Omental fat pad (tissue), 3 donors: ENCODE measurements at regions not wholly inside any gene's neighbourhood (a gene's known extent, or its start where the extent isn't known, plus 50 kb on each side); places are given as distances from the start of the nearest gene placed in this dataset.
"Not testable (repeated sequence)": the region's sequence is repeated elsewhere in the genome, so short reads cannot be mapped to it uniquely, and the experiment has no call there.

Source experiments
- ATAC-seq: fragments of 150-250 bp; one replicate; pipeline ENCODE4 v1.9.1; 2016; ENCODE audit warnings: mild to moderate bottlenecking, moderate library complexity; ENCODE audit not compliant: low FRiP score
- DNase-seq: peaks from one replicate; pipeline ENCODE4 v3.0.0-alpha.2; 2019; ENCODE audit warnings: low spot score
- TF ChIP-seq, protein P1 (sequence below), 3 donors: fragments of 450-650 bp; IDR thresholded peaks; one replicate each; pipeline ENCODE4 v1.5.1; 2016 to 2017; ENCODE audit warnings: antibody characterized with exemption in 3 of 3, mild to moderate bottlenecking in 3 of 3, moderate library complexity in 2 of 3

DNA sequence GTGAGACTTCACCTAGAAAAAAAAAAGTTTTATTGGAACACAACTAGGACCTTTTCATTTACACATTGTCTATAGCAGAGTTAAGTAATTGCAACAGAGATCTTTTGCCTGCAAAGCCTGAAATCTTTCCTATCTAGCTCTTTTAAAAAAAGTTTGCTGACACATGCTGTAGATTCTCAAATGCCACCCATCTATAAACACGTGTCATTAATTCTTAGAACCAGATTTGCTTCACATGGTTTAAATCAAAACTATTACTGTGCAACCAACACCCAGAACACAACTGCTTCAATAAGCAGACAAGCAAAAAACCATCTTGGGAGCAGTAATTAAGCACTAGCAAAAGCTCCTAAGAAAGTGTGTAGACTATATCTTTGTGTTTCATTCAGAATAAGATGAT lies 55.0 kb downstream of the OXSM start:
- no peak for ATAC-seq
- TF ChIP-seq, protein P1, sequence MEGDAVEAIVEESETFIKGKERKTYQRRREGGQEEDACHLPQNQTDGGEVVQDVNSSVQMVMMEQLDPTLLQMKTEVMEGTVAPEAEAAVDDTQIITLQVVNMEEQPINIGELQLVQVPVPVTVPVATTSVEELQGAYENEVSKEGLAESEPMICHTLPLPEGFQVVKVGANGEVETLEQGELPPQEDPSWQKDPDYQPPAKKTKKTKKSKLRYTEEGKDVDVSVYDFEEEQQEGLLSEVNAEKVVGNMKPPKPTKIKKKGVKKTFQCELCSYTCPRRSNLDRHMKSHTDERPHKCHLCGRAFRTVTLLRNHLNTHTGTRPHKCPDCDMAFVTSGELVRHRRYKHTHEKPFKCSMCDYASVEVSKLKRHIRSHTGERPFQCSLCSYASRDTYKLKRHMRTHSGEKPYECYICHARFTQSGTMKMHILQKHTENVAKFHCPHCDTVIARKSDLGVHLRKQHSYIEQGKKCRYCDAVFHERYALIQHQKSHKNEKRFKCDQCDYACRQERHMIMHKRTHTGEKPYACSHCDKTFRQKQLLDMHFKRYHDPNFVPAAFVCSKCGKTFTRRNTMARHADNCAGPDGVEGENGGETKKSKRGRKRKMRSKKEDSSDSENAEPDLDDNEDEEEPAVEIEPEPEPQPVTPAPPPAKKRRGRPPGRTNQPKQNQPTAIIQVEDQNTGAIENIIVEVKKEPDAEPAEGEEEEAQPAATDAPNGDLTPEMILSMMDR (IDR thresholded peaks at IDR 0.05): no peak

DNA sequence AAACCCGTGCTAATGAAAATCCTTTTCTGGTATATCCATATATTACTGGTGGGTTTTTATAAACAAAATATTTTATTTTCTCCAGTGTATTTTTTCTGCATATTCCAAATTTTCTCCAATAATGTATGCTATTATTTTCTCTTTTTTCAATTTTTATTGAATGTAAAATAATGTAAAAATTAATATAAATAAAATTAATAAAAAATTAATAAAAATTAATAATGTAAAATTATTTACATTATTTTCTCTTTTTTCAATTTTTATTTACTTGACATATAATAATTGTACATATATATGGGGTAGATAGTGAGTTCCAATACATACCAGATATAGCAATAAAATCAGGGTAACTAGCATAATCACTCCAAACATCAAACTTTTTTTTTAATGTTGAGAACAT lies 56.4 kb downstream of the OXSM start:
- TF ChIP-seq, protein P1 (IDR thresholded peaks at IDR 0.05): no peak
- no peak for ATAC-seq
- no peak for DNase-seq

More for the DNA sequence above, 55.0 kb downstream of the OXSM start:
- no peak for DNase-seq

DNA sequence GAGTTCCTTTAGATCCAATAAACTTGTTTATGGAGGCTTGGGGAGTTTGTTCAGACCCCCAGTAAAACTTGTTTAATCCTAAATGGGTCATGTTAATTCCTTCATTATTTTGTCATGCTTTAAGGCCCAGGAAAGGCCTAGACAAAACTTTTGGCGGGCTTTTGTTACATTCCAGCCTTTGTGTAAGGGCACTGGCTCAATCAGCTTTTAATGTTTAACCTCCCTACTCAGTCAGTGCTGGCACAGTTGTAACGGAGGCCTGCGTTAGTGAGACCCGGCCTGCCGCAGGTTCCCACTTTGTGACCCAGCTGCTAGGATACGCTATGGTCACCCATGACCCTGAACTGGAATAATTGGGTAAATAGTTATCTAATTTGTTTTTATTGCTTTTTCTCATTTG lies 59.2 kb downstream of the OXSM start:
- DNase-seq: no peak
- ATAC-seq: no peak
- TF ChIP-seq, protein P1 (IDR thresholded peaks at IDR 0.05): no peak

DNA sequence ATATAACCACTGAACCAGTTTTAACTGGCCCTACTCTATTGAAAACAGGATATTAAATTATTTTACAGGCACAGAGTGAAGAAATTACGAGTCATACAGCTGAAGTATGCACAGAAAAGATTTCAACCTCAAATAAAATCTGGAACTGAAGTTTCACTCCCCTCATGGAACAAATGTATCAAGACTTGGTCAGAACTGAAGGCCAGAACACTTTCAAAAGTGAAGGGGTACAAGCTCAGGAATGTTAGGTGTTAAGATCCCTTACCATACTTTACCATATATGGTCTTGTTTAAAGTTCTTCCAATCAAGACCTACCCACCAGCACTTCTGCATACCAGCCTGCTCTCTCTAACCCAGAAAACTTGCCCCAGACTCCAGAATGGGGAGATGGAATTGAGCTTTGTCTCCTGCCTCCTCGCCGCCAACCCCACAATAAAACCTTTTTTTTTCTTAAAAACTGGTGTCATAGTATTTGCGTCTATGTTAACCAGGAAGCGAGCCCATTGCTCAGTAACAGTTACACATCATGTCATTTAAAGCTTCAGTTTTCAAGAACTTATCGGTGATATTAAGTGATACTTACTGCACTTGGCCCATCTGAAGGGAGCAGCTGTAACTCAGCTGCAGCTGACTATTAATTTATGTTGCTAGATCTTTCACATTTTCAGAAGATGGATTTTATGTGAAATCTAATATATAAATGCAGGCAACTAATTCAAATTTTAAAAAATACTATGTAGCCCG lies 59.9 kb downstream of the OXSM start:
- DNase-seq: no peak
- TF ChIP-seq, protein P1 (IDR thresholded peaks at IDR 0.05): no peak
- no peak for ATAC-seq

DNA sequence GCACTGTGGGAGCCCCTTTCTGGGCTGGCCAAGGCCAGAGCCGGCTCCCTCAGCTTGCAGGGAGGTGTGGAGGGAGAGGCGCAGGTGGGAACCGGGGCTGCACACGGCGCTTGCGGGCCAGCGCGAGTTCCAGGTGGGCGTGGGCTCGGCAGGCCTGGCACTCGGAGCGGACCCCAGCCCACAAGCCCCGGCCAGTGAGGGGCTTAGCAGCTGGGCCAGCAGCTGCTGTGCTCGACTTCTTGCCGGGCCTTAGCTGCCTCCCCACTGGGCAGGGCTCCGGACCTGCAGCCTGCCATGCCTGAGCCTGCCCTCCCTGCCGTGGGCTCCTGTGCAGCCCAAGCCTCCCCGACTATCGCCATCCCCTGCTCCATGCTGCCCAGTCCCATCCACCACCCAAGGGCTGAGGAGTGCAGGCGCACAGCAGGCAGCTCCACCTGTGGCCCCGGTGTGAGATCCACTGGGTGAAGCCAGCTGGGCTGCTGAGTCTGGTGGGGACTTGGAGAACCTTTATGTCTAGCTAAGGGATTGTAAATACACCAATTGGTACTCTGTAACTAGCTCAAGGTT lies 61.9 kb downstream of the OXSM start:
- ATAC-seq, DNase-seq: not testable (repeated sequence)

DNA sequence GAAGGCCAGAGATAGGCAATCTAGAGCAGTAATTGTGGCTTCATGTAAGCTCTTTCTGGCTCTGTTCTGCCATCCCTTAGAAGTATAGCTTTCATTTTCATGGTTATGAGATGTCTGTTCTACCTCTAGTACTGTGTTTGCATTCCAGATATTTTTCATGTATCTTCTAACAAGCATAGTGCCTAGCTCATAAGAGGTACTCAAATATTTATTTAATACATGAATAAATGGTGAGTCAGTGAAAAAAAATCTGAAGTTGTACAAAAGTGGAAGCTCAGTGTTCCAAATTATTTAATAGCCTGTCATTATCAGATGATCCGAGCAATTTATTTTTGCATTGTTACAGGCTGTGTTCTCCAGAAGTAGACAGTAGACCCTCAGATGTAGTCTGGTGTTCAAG lies 64.3 kb downstream of the OXSM start:
- DNase-seq (no peak), ATAC-seq (no peak)
- TF ChIP-seq, protein P1 (IDR thresholded peaks at IDR 0.05): no peak

DNA sequence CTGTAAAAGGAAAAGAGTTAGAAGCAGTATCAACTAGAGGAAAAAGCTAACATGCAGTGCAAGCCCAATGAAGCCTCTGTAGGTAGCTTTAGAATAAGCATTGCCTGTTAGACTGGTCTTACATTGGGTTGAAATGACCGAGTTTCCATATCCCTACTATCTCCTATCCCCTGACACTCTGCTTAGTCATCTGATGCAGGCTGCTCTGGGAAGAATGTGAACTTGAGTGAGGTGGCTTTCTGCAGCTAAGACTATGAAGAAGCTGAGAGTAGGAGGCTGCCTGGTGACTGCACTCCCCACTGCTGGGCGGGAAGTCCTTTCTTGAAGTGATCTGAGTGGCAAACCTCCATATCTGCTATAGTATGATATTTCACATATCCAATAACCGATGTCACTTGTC lies 64.7 kb downstream of the OXSM start:
- no peak for DNase-seq
- no peak for ATAC-seq
- TF ChIP-seq, protein P1 (IDR thresholded peaks at IDR 0.05): no peak
